Testis (tissue), 2 donors: ENCODE measurements at regions not wholly inside any gene's neighbourhood (a gene's known extent, or its start where the extent isn't known, plus 50 kb on each side); places are given as distances from the start of the nearest gene placed in this dataset.

ENCODE experiments used
- CTCF ChIP-seq, 3 experiments: fragments of 450-650 bp in 2 of 3; fragments of 200-600 bp in 1 of 3; sonication (generic) in 1 of 3; IDR thresholded peaks; one replicate each; pipeline ENCODE4 v1.5.1; 2016 to 2019; ENCODE audit warnings: antibody characterized with exemption in 3 of 3, mild to moderate bottlenecking in 2 of 3, moderate library complexity in 1 of 3
- POLR2A ChIP-seq: fragments of 450-650 bp; IDR thresholded peaks from one replicate; pipeline ENCODE4 v1.6.1; 2017; ENCODE audit warnings: antibody characterized with exemption, mild to moderate bottlenecking, moderate library complexity

- TF ChIP-seq CTCF (IDR thresholded peaks at IDR 0.05) = no peak
- no peak for TF ChIP-seq POLR2A
These were observed 411.2 kb upstream of the SULF2 start for GRCh38 chr20:48196486-48196885.
